Neuronal stem cell (in vitro differentiated cells): ENCODE measurements at regions not wholly inside any gene's neighbourhood (a gene's known extent, or its start where the extent isn't known, plus 50 kb on each side); places are given as distances from the start of the nearest gene placed in this dataset.

ENCODE experiments used
- DNase-seq: peaks from one replicate; pipeline ENCODE4 v3.0.0-alpha.2; 2013; ENCODE audit warnings: low spot score
- H2AFZ ChIP-seq: one replicate; pipeline ENCODE4 v1.6.1; 2013; ENCODE audit warnings: mild to moderate bottlenecking, low read length, inconsistent platforms
- H2AK5ac ChIP-seq: 2 replicates; pipeline ENCODE4 v1.6.1; 2013; ENCODE audit warnings: low read depth, mild to moderate bottlenecking, inconsistent platforms, low read length, moderate library complexity, mixed read lengths
- H2BK120ac ChIP-seq: 2 replicates; pipeline ENCODE4 v1.6.1; 2013; ENCODE audit warnings: low read depth, mild to moderate bottlenecking, inconsistent platforms, low read length, moderate library complexity, mixed read lengths
- H2BK12ac ChIP-seq: one replicate; pipeline ENCODE4 v1.6.1; 2013; ENCODE audit warnings: low read length, inconsistent platforms
- H2BK15ac ChIP-seq: 2 replicates; pipeline ENCODE4 v1.6.1; 2013; ENCODE audit warnings: mild to moderate bottlenecking, low read length, inconsistent platforms, mixed read lengths
- H2BK5ac ChIP-seq: one replicate; pipeline ENCODE4 v1.6.1; 2013; ENCODE audit warnings: inconsistent platforms, mild to moderate bottlenecking, low read length, moderate library complexity
- H3K14ac ChIP-seq: one replicate; pipeline ENCODE4 v1.6.1; 2013; ENCODE audit warnings: low read length, inconsistent platforms
- H3K18ac ChIP-seq: 2 replicates; pipeline ENCODE4 v1.6.1; 2013; ENCODE audit warnings: low read length, inconsistent platforms
- H3K23ac ChIP-seq: 2 replicates; pipeline ENCODE4 v1.6.1; 2013; ENCODE audit warnings: low read depth, mild to moderate bottlenecking, mixed read lengths, low read length, inconsistent platforms; ENCODE audit not compliant: poor library complexity
- H3K27ac ChIP-seq: replicated peaks from 3 replicates; pipeline ENCODE4 v1.5.1; 2013; ENCODE audit warnings: low read length, inconsistent platforms
- H3K27me3 ChIP-seq, 3 experiments: 2 replicates each; pipeline ENCODE4 v1.6.1; 2013; ENCODE audit warnings: low read length in 3 of 3, mild to moderate bottlenecking in 2 of 3, inconsistent platforms in 1 of 3, low read depth in 1 of 3, mixed read lengths in 1 of 3, moderate library complexity in 1 of 3; ENCODE audit not compliant: control insufficient read depth in 3 of 3, insufficient read depth in 3 of 3
- H3K36me3 ChIP-seq, 2 donors: replicated peaks in 1 of 2; 2 replicates each; pipeline ENCODE4 v1.6.1; 2013; ENCODE audit warnings: low read length in 2 of 2; ENCODE audit not compliant: control insufficient read depth in 2 of 2, insufficient read depth in 2 of 2
- H3K4ac ChIP-seq: 2 replicates; pipeline ENCODE4 v1.6.1; 2013; ENCODE audit warnings: inconsistent platforms, mild to moderate bottlenecking, low read length, moderate library complexity
- H3K4me1 ChIP-seq, 2 donors: 1 replicate in 1 of 2; 2 replicates in 1 of 2; pipeline ENCODE4 v1.6.1; 2013; ENCODE audit warnings: low read length in 2 of 2, low read depth in 1 of 2; ENCODE audit not compliant: control insufficient read depth in 2 of 2, insufficient read depth in 1 of 2
- H3K4me2 ChIP-seq: one replicate; pipeline ENCODE4 v1.6.1; 2013; ENCODE audit warnings: mild to moderate bottlenecking, low read length, inconsistent platforms; ENCODE audit not compliant: insufficient read depth, poor library complexity, severe bottlenecking
- H3K4me3 ChIP-seq, 2 donors: 2 replicates each; pipeline ENCODE4 v1.5.1; 2013; ENCODE audit warnings: low read length in 2 of 2, mild to moderate bottlenecking in 2 of 2, inconsistent platforms in 1 of 2, moderate library complexity in 1 of 2
- H3K79me1 ChIP-seq: one replicate; pipeline ENCODE4 v1.6.1; 2013; ENCODE audit warnings: low read depth, mild to moderate bottlenecking, inconsistent platforms, low read length, moderate library complexity
- H3K9ac ChIP-seq: one replicate; pipeline ENCODE4 v1.6.1; 2013; ENCODE audit warnings: mild to moderate bottlenecking, low read depth, low read length, inconsistent platforms; ENCODE audit not compliant: poor library complexity
- H3K9me3 ChIP-seq, 2 donors: replicated peaks in 1 of 2; 2 replicates each; pipeline versions ENCODE3 to v1.6.1; 2013; ENCODE audit warnings: low read length in 2 of 2, mild to moderate bottlenecking in 2 of 2, inconsistent platforms in 1 of 2, low read depth in 1 of 2, mixed read lengths in 1 of 2, moderate library complexity in 1 of 2; ENCODE audit not compliant: control insufficient read depth in 2 of 2, insufficient read depth in 1 of 2
- H4K8ac ChIP-seq: one replicate; pipeline ENCODE4 v1.6.1; 2013; ENCODE audit warnings: low read depth, mild to moderate bottlenecking, inconsistent platforms, low read length, moderate library complexity
- H4K91ac ChIP-seq: one replicate; pipeline ENCODE4 v1.6.1; 2013; ENCODE audit warnings: low read length, low read depth, mild to moderate bottlenecking, inconsistent platforms; ENCODE audit not compliant: poor library complexity
- WGBS, 2 donors: extraction: QIAGEN DNeasy Blood & Tissue Kit; methylation state at CpG; one replicate each; pipeline ENCODE4 v1.1.7; 2013; ENCODE audit warnings: missing lambda C conversion rate in 2 of 2, mixed read lengths in 1 of 2; ENCODE audit not compliant: insufficient read length in 2 of 2, insufficient replicate concordance in 1 of 2; ENCODE audit errors: extremely low coverage in 2 of 2; 5-methylcytosine and 5-hydroxymethylcytosine counted together

DNA sequence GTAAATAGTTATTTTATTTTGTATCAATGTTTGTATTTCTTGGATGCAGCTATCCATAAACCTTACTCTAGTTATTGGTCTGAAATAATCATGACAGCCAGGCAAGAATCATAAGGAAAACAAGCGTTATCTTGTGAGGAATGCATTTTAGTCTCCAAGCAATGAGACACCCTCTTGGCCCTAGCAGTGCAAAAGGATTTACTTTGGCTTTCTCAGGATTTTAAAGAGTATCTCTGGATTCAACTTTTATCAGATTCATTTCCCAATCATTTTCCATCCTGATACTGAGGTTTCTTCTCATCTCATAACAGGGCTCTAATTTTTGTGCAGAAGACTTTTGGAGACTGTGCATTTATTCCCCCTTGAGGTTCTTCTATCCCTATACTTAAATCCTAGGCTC lies 480.8 kb downstream of the TMX3 start:
- Histone ChIP-seq H3K9ac (no peak overlapping the region), H4K91ac (no peak overlapping the region), H2AK5ac (no peak overlapping the region), H3K4me2 (no peak overlapping the region), H3K14ac (no peak overlapping the region), H3K27ac (no peak overlapping the region), H3K18ac (no peak overlapping the region), H2BK12ac (no peak overlapping the region), H3K79me1 (no peaks in the 10 kb centered on the region), H3K27me3 (no peaks in the 10 kb centered on the region), H3K4me1 (no peaks in the 10 kb centered on the region), H2BK5ac (no peak overlapping the region), H3K9me3 (peaks cover 0 to 4% of the 10 kb centered on the region in 2 donors), H3K36me3 (no peaks in the 10 kb centered on the region), H2BK15ac (no peak overlapping the region), H3K4ac (no peak overlapping the region), H2BK120ac (no peak overlapping the region), H3K23ac (no peak overlapping the region), H3K4me3 (no peak overlapping the region), H2AFZ (no peak overlapping the region), H4K8ac (no peak overlapping the region)
- no CpG with 5 or more reads among the region's 1 CpG for WGBS, 2 donors
- no peak for DNase-seq

DNA sequence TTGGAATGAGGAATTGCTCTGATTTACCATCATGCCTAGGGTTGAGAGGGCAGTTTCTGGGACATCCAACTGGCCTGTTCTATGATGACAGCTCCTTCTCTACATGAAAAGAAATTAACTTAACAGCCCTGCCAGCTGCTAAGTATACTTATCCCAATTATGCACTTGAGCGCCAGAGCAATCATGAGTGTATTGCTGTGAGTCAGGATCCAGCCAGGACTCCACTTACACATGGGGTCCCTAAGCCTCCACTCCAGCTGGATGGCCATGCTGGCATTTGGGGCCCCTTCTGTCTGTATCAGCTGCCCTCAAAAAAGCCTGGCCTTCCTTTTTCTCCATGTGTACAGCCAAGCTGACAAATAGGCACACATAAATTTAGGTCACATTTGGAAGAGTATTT lies 481.9 kb downstream of the TMX3 start:
- H4K91ac ChIP-seq, result no peak overlapping the region

DNA sequence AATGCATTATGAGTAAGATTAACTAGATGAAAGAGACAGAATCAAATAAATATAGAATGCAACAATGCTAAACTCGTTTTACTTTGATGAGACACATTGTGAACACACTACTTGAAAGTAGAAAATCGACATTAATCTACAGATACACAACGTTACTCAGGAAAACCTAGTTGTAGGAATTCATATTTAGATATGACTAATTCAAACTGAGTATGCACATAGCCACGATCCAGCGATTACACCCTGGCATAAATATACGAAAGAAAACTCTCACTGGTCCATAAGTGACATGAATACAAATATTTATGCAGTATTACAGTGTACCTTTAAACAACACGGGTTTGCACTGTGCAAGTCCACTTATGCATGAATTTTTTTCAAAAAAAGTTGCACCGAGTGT lies 485.6 kb downstream of the TMX3 start:
- Histone ChIP-seq H2BK5ac (no peak overlapping the region), H3K36me3 (no peaks in the 10 kb centered on the region), H3K79me1 (no peaks in the 10 kb centered on the region), H2BK120ac (no peak overlapping the region), H3K14ac (no peak overlapping the region), H2BK12ac (no peak overlapping the region), H4K8ac (no peak overlapping the region), H2AFZ (no peak overlapping the region), H3K27me3 (no peaks in the 10 kb centered on the region), H3K4me3 (no peak overlapping the region), H3K4me2 (no peak overlapping the region), H3K27ac (no peak overlapping the region), H3K9ac (no peak overlapping the region), H3K9me3 (no peaks in the 10 kb centered on the region), H3K23ac (no peak overlapping the region), H2AK5ac (no peak overlapping the region), H2BK15ac (no peak overlapping the region), H3K4ac (no peak overlapping the region), H3K18ac (no peak overlapping the region), H4K91ac (no peak overlapping the region), H3K4me1 (no peaks in the 10 kb centered on the region)
- DNase-seq, result no peak
- WGBS, 2 donors, result no CpG with 5 or more reads among the region's 8 CpGs

More for the DNA sequence above, 481.9 kb downstream of the TMX3 start:
- Histone ChIP-seq H3K27me3 (no peaks in the 10 kb centered on the region), H3K4me2 (no peak overlapping the region), H3K4me1 (no peaks in the 10 kb centered on the region), H3K27ac (no peak overlapping the region), H3K9me3 (no peaks in the 10 kb centered on the region), H3K79me1 (no peaks in the 10 kb centered on the region), H2BK5ac (no peak overlapping the region), H3K9ac (no peak overlapping the region), H3K36me3 (no peaks in the 10 kb centered on the region), H3K23ac (no peak overlapping the region), H2BK12ac (no peak overlapping the region), H2BK120ac (no peak overlapping the region), H2BK15ac (no peak overlapping the region), H3K4me3 (no peak overlapping the region), H2AFZ (no peak overlapping the region), H4K8ac (no peak overlapping the region), H3K18ac (no peak overlapping the region), H3K4ac (no peak overlapping the region), H2AK5ac (no peak overlapping the region), H3K14ac (no peak overlapping the region)
- no CpG with 5 or more reads among the region's 1 CpG for WGBS, 2 donors
- no peak for DNase-seq

DNA sequence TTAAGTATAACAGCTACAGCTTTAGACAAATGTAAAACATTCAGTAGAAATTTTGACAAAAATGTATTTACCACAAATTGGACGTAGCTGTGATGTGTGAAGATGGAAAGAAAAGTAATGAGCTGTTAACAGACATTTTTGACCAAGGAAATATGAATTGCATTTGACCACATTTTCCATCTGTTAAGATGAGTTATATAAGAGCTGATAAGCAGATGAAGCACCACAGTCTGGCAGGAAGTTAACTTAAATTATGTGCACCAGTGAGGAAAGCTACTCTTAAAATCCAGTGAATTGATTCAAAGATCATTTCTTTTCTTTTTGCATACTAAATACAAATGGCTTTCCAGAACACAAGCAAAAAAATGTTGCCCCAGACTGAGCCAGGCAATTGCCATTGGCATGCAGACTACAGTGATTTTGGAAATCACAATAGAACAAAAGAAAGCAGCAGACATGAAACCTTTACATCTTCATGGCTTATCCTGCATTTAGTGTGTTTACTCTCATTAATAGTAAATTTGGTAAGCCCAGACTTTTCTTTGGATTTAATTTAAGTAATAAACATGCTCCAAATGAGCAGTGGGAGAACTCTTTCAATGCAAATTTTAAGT lies 493.7 kb downstream of the TMX3 start:
- Histone ChIP-seq H2AFZ (peak overlapping the region; percentile 58), H2BK12ac (no peak overlapping the region), H3K27ac (no peak overlapping the region), H4K8ac (no peak overlapping the region), H3K79me1 (no peaks in the 10 kb centered on the region), H3K9ac (no peak overlapping the region), H2BK5ac (no peak overlapping the region), H3K4me3 (no peak overlapping the region), H3K18ac (no peak overlapping the region), H2BK120ac (no peak overlapping the region), H3K4me1 (peaks cover 0 to 8% of the 10 kb centered on the region in 2 donors), H2AK5ac (no peak overlapping the region), H3K4me2 (no peak overlapping the region), H3K27me3 (no peaks in the 10 kb centered on the region), H3K4ac (no peak overlapping the region), H2BK15ac (no peak overlapping the region), H3K14ac (no peak overlapping the region), H3K23ac (no peak overlapping the region), H3K36me3 (no peaks in the 10 kb centered on the region), H3K9me3 (no peaks in the 10 kb centered on the region), H4K91ac (no peak overlapping the region)
- no CpG with 5 or more reads among the region's 1 CpG for WGBS, 2 donors
- no peak for DNase-seq
